H1 (cell line): ENCODE measurements at regions not wholly inside any gene's neighbourhood (a gene's known extent, or its start where the extent isn't known, plus 50 kb on each side); places are given as distances from the start of the nearest gene placed in this dataset.
A peak's percentile ranks its signal among the peaks of the same experiment; 100 is the strongest.
"Not testable (repeated sequence)": the region's sequence is repeated elsewhere in the genome, so short reads cannot be mapped to it uniquely, and the experiment has no call there.

Experiments
- CTCF ChIA-PET: fragments of 300-600 bp; sonication (Branson Sonifier 250); formaldehyde crosslinking; loops from one replicate; lab custom pipeline; 2021; ENCODE audit not compliant: partially characterized antibody; lab: Charles Lee
- POLR2A ChIA-PET: fragments of 300-600 bp; sonication (Branson Sonifier 250); formaldehyde crosslinking; loops from one replicate; lab custom pipeline; 2021; ENCODE audit warnings: inconsistent platforms; ENCODE audit not compliant: partially characterized antibody; lab: Charles Lee
- DNase-seq, 2 experiments: peaks; one replicate each; pipeline versions ENCODE4 v3.0.0 to v3.0.0-alpha.2; 2010 to 2022; ENCODE audit warnings: low spot score in 2 of 2, low read depth in 1 of 2, mixed read lengths in 1 of 2
- FAIRE-seq: peaks from 2 replicates; lab custom pipeline; 2011; peaks lifted over from hg19 to GRCh38; lab: Jason Lieb, UNC
- H2AFZ ChIP-seq: 2 replicates; pipeline ENCODE4 v1.8.1; 2012; ENCODE audit warnings: low read length, inconsistent platforms
- H2AK5ac ChIP-seq: 2 replicates; pipeline ENCODE4 v1.6.1; 2013; ENCODE audit warnings: low read depth, low read length
- H2BK120ac ChIP-seq: replicated peaks from 2 replicates; pipeline ENCODE3; 2013; ENCODE audit warnings: low read depth, low read length, inconsistent platforms
- H2BK12ac ChIP-seq: 2 replicates; pipeline ENCODE4 v1.6.1; 2013; ENCODE audit warnings: low read depth, low read length
- H2BK15ac ChIP-seq: 2 replicates; pipeline ENCODE4 v1.6.1; 2013; ENCODE audit warnings: low read length
- H2BK20ac ChIP-seq: 2 replicates; pipeline ENCODE4 v1.6.1; 2013; ENCODE audit warnings: low read length
- H2BK5ac ChIP-seq: 2 replicates; pipeline ENCODE4 v1.6.1; 2013; ENCODE audit warnings: low read depth, low read length
- H3K14ac ChIP-seq: 2 replicates; pipeline ENCODE4 v1.6.1; 2013; ENCODE audit warnings: inconsistent platforms; ENCODE audit not compliant: insufficient read length
- H3K18ac ChIP-seq: 2 replicates; pipeline ENCODE4 v1.6.1; 2013; ENCODE audit warnings: low read length; ENCODE audit errors: extremely low read depth
- H3K23ac ChIP-seq: 2 replicates; pipeline ENCODE4 v1.6.1; 2013; ENCODE audit warnings: inconsistent platforms; ENCODE audit not compliant: insufficient read length
- H3K23me2 ChIP-seq: 2 replicates; pipeline ENCODE4 v1.6.1; 2013; ENCODE audit warnings: low read depth, low read length
- H3K27ac ChIP-seq: 2 replicates; pipeline ENCODE4 v1.6.1; 2011; ENCODE audit warnings: low read depth, low read length, inconsistent platforms
- H3K27me3 ChIP-seq, 4 experiments: replicated peaks in 1 of 4; 1 replicate in 1 of 4; 2 replicates in 3 of 4; pipeline versions ENCODE4 v1.6.1 to v1.8.1; 2011 to 2013; ENCODE audit warnings: low read length in 3 of 4, mild to moderate bottlenecking in 3 of 4, inconsistent platforms in 2 of 4, mixed read lengths in 2 of 4, moderate library complexity in 1 of 4; ENCODE audit not compliant: control insufficient read depth in 3 of 4, insufficient read depth in 3 of 4; ENCODE audit errors: extremely low read depth in 1 of 4
- H3K36me3 ChIP-seq, 4 experiments: 2 replicates each; pipeline versions ENCODE4 v1.6.1 to v1.8.1; 2011 to 2013; ENCODE audit warnings: mild to moderate bottlenecking in 4 of 4, low read length in 3 of 4, moderate library complexity in 2 of 4, control low read depth in 1 of 4, inconsistent platforms in 1 of 4; ENCODE audit not compliant: insufficient read depth in 4 of 4, control insufficient read depth in 2 of 4
- H3K4ac ChIP-seq: replicated peaks from 2 replicates; pipeline ENCODE3; 2013; ENCODE audit warnings: low read length, low read depth, mixed read lengths, inconsistent platforms; ENCODE audit not compliant: insufficient read length
- H3K4me1 ChIP-seq, 4 experiments: replicated peaks in 1 of 4; 1 replicate in 1 of 4; 2 replicates in 3 of 4; pipeline versions ENCODE4 v1.6.1 to v1.8.1; 2011 to 2013; ENCODE audit warnings: low read length in 3 of 4, inconsistent platforms in 2 of 4, mixed read lengths in 1 of 4; ENCODE audit not compliant: insufficient read depth in 4 of 4, control insufficient read depth in 3 of 4
- H3K4me2 ChIP-seq, 2 experiments: 2 replicates each; pipeline versions ENCODE4 v1.6.1 to v1.8.1; 2011 to 2013; ENCODE audit warnings: low read depth in 2 of 2, low read length in 2 of 2, control low read depth in 1 of 2, inconsistent platforms in 1 of 2, mild to moderate bottlenecking in 1 of 2; ENCODE audit not compliant: insufficient read depth in 1 of 2
- H3K4me3 ChIP-seq, 4 experiments: fragments of 200-600, 300-600 bp in 1 of 4; sonication (generic), shearing (Covaris generic), sonication (Bioruptor Twin) in 1 of 4; 2 replicates each; pipeline versions ENCODE4 v1.5.1 to v1.8.1; 2011 to 2016; ENCODE audit warnings: low read length in 4 of 4, low read depth in 3 of 4, control low read depth in 2 of 4, inconsistent platforms in 2 of 4, mild to moderate bottlenecking in 2 of 4, mixed read lengths in 1 of 4, moderate library complexity in 1 of 4; ENCODE audit not compliant: insufficient read depth in 2 of 4; ENCODE audit errors: extremely low read depth in 1 of 4
- H3K56ac ChIP-seq: replicated peaks from 2 replicates; pipeline ENCODE3; 2013; ENCODE audit warnings: low read depth, mild to moderate bottlenecking, mixed read lengths, low read length, inconsistent platforms; ENCODE audit not compliant: insufficient read length
- H3K79me1 ChIP-seq: 2 replicates; pipeline ENCODE4 v1.6.1; 2013; ENCODE audit warnings: low read depth, low read length, control low read depth
- H3K79me2 ChIP-seq, 2 experiments: 2 replicates each; pipeline versions ENCODE4 v1.6.1 to v1.8.1; 2012 to 2013; ENCODE audit warnings: low read length in 2 of 2, mild to moderate bottlenecking in 2 of 2, inconsistent platforms in 1 of 2; ENCODE audit not compliant: insufficient read depth in 2 of 2, control insufficient read depth in 1 of 2
- H3K9ac ChIP-seq, 4 experiments: replicated peaks in 1 of 4; 1 replicate in 1 of 4; 2 replicates in 3 of 4; pipeline versions ENCODE4 v1.6.1 to v1.8.1; 2011 to 2013; ENCODE audit warnings: low read depth in 3 of 4, low read length in 3 of 4, control low read depth in 2 of 4, mild to moderate bottlenecking in 2 of 4, moderate library complexity in 2 of 4, inconsistent platforms in 1 of 4; ENCODE audit errors: extremely low read depth in 1 of 4
- H3K9me3 ChIP-seq, 2 experiments: 2 replicates each; pipeline versions ENCODE4 v1.6.1 to v1.8.1; 2012 to 2013; ENCODE audit warnings: mild to moderate bottlenecking in 2 of 2, moderate library complexity in 2 of 2, control low read depth in 1 of 2, inconsistent platforms in 1 of 2, low read depth in 1 of 2, low read length in 1 of 2, mixed read lengths in 1 of 2; ENCODE audit not compliant: insufficient read depth in 2 of 2
- H4K20me1 ChIP-seq, 2 experiments: replicated peaks in 1 of 2; 2 replicates each; pipeline versions ENCODE3 to v1.8.1; 2011 to 2013; ENCODE audit warnings: inconsistent platforms in 2 of 2, low read length in 2 of 2, mild to moderate bottlenecking in 1 of 2; ENCODE audit not compliant: insufficient read depth in 2 of 2, control insufficient read depth in 1 of 2
- H4K5ac ChIP-seq: 2 replicates; pipeline ENCODE4 v1.6.1; 2013; ENCODE audit warnings: low read length, low read depth, mixed read lengths, inconsistent platforms; ENCODE audit not compliant: insufficient read length
- H4K8ac ChIP-seq: 2 replicates; pipeline ENCODE4 v1.8.0; 2013; ENCODE audit warnings: mild to moderate bottlenecking, moderate library complexity, low read length, inconsistent platforms; ENCODE audit not compliant: insufficient read depth; ENCODE audit errors: extremely low read depth
- H4K91ac ChIP-seq: replicated peaks from 2 replicates; pipeline ENCODE3; 2013; ENCODE audit warnings: low read length, mixed read lengths, inconsistent platforms; ENCODE audit not compliant: insufficient read length
- NANOG ChIP-seq: IDR thresholded peaks from 2 replicates; pipeline ENCODE4 v1.6.1; 2011; ENCODE audit warnings: low read length, low read depth, mild to moderate bottlenecking, inconsistent platforms; ENCODE audit not compliant: insufficient read depth, poor library complexity, severe bottlenecking
- WGBS, 2 experiments: shearing (Covaris generic) in 1 of 2; methylation state at CpG; one replicate each; pipeline versions ENCODE4 v1.1.6 to v1.1.7; 2013 to 2015; ENCODE audit warnings: low lambda C conversion rate in 2 of 2, mixed read lengths in 2 of 2, inconsistent platforms in 1 of 2, low coverage in 1 of 2, missing lambda C conversion rate in 1 of 2; ENCODE audit not compliant: insufficient replicate concordance in 2 of 2, insufficient coverage in 1 of 2, insufficient read length in 1 of 2; ENCODE audit errors: extremely low coverage in 1 of 2, missing lambda C conversion rate in 1 of 2; 5-methylcytosine and 5-hydroxymethylcytosine counted together

DNA sequence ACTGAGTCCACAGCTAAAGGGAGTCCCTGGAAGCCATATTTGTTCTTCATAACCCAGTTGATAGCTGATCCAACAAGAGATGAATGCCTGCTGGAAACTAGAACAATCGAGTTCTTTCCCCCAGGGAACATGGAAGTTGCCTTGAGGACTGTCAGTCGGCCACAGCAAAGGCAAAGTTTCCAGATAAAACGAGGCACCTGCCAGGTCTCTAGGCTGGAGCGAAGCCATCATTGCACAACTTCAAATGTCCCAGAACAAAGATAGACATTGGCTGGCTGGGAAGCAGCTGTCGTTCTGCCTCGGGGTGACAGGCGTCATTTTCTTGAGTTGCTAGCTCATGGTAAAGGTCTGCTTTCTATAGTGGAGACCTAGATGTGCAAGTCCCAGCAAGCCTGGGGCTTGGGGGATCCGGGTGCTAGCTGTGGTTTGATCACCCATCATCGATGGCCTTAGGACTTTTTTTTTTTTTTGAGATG lies 184.4 kb upstream of the ZNF217 start:
- no peak overlapping the region for H4K5ac ChIP-seq
- no peak overlapping the region for H3K4me2 ChIP-seq
- H3K14ac ChIP-seq, result no peak overlapping the region
- H3K36me3 ChIP-seq, result no peaks in the 10 kb centered on the region
- H3K27ac ChIP-seq, result no peak overlapping the region
- H3K23me2 ChIP-seq, result no peaks in the 10 kb centered on the region; the same call in 1 of the 2 replicates
- no peaks in the 10 kb centered on the region; a peak in 1 of 7 replicates for H3K4me1 ChIP-seq
- H3K23ac ChIP-seq, result no peak overlapping the region
- H3K9me3 ChIP-seq, result no peaks in the 10 kb centered on the region
- no peak overlapping the region for H2BK12ac ChIP-seq
- no peak overlapping the region for H2BK120ac ChIP-seq
- H4K20me1 ChIP-seq, result no peaks in the 10 kb centered on the region
- H3K9ac ChIP-seq, result no peak overlapping the region
- H2AK5ac ChIP-seq, result no peak overlapping the region
- ChIA-PET POLR2A (interaction anchor here (0.8 kb wide), 1 partner anchor 9 kb away, joined by 4 read pairs; no protein-coding TSS in a partner anchor), CTCF (interaction anchor here (0.6 to 0.9 kb wide), 3 partner anchors 27 to 137 kb away, joined by 3 read pairs; no protein-coding TSS in a partner anchor)
- no peak overlapping the region for H2BK20ac ChIP-seq
- no peaks in the 10 kb centered on the region for H3K79me2 ChIP-seq
- H2BK15ac ChIP-seq, result no peak overlapping the region
- no peak overlapping the region for H3K4me3 ChIP-seq
- no peak for TF ChIP-seq NANOG
- H3K4ac ChIP-seq, result no peak overlapping the region
- no peak for DNase-seq
- no peak overlapping the region for H3K56ac ChIP-seq
- H3K18ac ChIP-seq, result no peak overlapping the region
- peak overlapping the region; percentile 57; the same call in 1 of the 2 replicates for H4K8ac ChIP-seq
- FAIRE-seq, result no peak
- H2BK5ac ChIP-seq, result no peak overlapping the region
- H3K79me1 ChIP-seq, result no peaks in the 10 kb centered on the region
- no peak overlapping the region for H2AFZ ChIP-seq
- WGBS, 2 experiments, result 97% methylated on average over 9 of the region's 9 CpGs; no CpG with 5 or more reads in 1 of the 2 experiments
- H3K27me3 ChIP-seq, result no peaks in the 10 kb centered on the region
- no peak overlapping the region for H4K91ac ChIP-seq

DNA sequence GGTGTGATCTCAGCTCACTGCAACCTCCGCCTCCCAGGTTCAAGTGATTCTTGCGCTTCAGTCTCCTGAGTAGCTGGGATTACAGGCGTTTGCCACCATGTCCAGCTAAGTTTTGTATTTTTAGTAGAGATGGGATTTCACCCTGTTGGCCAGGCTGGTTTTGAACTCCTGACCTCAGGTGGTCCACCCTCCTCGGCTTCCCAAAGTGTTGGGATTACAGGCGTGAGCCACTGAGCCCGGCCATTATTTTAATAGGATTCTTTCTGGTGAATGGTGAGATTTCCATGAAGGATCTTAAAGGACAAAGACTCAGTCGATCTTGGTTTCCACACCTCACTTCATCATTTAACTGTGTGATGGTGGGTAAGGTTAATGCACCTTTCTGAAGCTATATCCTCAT lies 183.8 kb upstream of the ZNF217 start:
- H3K36me3 ChIP-seq, H3K56ac ChIP-seq, H3K18ac ChIP-seq, H2BK12ac ChIP-seq, H3K27me3 ChIP-seq, H2BK120ac ChIP-seq, H2AFZ ChIP-seq, H2AK5ac ChIP-seq, H4K20me1 ChIP-seq, H3K4me1 ChIP-seq, H4K8ac ChIP-seq, H2BK15ac ChIP-seq, H3K79me1 ChIP-seq, H3K23me2 ChIP-seq, H3K9me3 ChIP-seq, FAIRE-seq, H3K23ac ChIP-seq, H3K4me3 ChIP-seq, H3K9ac ChIP-seq, H4K91ac ChIP-seq, H2BK5ac ChIP-seq, H3K14ac ChIP-seq, DNase-seq, H3K4ac ChIP-seq, H2BK20ac ChIP-seq, H3K79me2 ChIP-seq, H4K5ac ChIP-seq, H3K27ac ChIP-seq, H3K4me2 ChIP-seq: not testable (repeated sequence)
- POLR2A ChIA-PET, result interaction anchor here (0.8 kb wide), 1 partner anchor 9 kb away, joined by 4 read pairs; no protein-coding TSS in a partner anchor
- WGBS, 2 experiments, result 94% methylated on average over 7 of the region's 7 CpGs; no CpG with 5 or more reads in 1 of the 2 experiments
- CTCF ChIA-PET, result interaction anchor here (0.9 to 2.2 kb wide), 3 partner anchors 9 to 136 kb away, joined by 3 to 6 read pairs (median 3); no protein-coding TSS in a partner anchor
